ENCODE measurements at regions not wholly inside any gene's neighbourhood (a gene's known extent, or its start where the extent isn't known, plus 50 kb on each side); places are given as distances from the start of the nearest gene placed in this dataset.

GRCh38 chr13:61857198-61857597 lies 441.5 kb upstream of the PCDH20 start:
- H3K27ac ChIP-seq (ENCODE audit: low read length), result no peak overlapping the region
- H3K36me3 ChIP-seq (ENCODE audit: control insufficient read depth, insufficient read depth, low read length), result no peaks in the 10 kb centered on the region
- no peak for DNase-seq
- H3K4me1 ChIP-seq (ENCODE audit: control insufficient read depth, insufficient read depth, low read length), result no peaks in the 10 kb centered on the region
- no peak overlapping the region for H3K4me3 ChIP-seq (ENCODE audit: low read length)
- no peaks in the 10 kb centered on the region for H3K9me3 ChIP-seq (replicated peaks; ENCODE audit: control insufficient read depth, low read depth, low read length)
- WGBS (ENCODE audit: insufficient coverage), result 100% methylated on average over 1 of the region's 3 CpGs
- H3K27me3 ChIP-seq (ENCODE audit: control insufficient read depth, insufficient read depth, low read length), result no peaks in the 10 kb centered on the region

- H3K4me1 ChIP-seq (ENCODE audit: control insufficient read depth, insufficient read depth, low read length), result no peaks in the 10 kb centered on the region
- no peaks in the 10 kb centered on the region for H3K9me3 ChIP-seq (replicated peaks; ENCODE audit: control insufficient read depth, low read depth, low read length)
- no peaks in the 10 kb centered on the region for H3K36me3 ChIP-seq (ENCODE audit: control insufficient read depth, insufficient read depth, low read length)
- no peak overlapping the region for H3K4me3 ChIP-seq (ENCODE audit: low read length)
- H3K27ac ChIP-seq (ENCODE audit: low read length), result no peak overlapping the region
- WGBS (ENCODE audit: insufficient coverage), result 57% methylated on average over 1 of the region's 5 CpGs
- no peak for DNase-seq
- H3K27me3 ChIP-seq (ENCODE audit: control insufficient read depth, insufficient read depth, low read length), result no peaks in the 10 kb centered on the region
These were observed 436.5 kb upstream of the PCDH20 start for GRCh38 chr13:61852116-61852619.

- Histone ChIP-seq H3K27me3 (ENCODE audit: control insufficient read depth, insufficient read depth, low read length) (no peaks in the 10 kb centered on the region), H3K36me3 (ENCODE audit: control insufficient read depth, insufficient read depth, low read length) (no peaks in the 10 kb centered on the region), H3K9me3 (replicated peaks; ENCODE audit: control insufficient read depth, low read depth, low read length) (no peaks in the 10 kb centered on the region), H3K4me1 (ENCODE audit: control insufficient read depth, insufficient read depth, low read length) (no peaks in the 10 kb centered on the region), H3K4me3 (ENCODE audit: low read length) (no peak overlapping the region), H3K27ac (ENCODE audit: low read length) (no peak overlapping the region)
- WGBS (ENCODE audit: insufficient coverage), result no CpG with 5 or more reads among the region's 3 CpGs
- DNase-seq, result no peak
These were observed 435.1 kb upstream of the PCDH20 start for GRCh38 chr13:61850794-61851193.

- H3K9me3 ChIP-seq (replicated peaks; ENCODE audit: control insufficient read depth, low read depth, low read length), result no peaks in the 10 kb centered on the region
- H3K4me3 ChIP-seq (ENCODE audit: low read length), result no peak overlapping the region
- no CpG with 5 or more reads among the region's 2 CpGs for WGBS (ENCODE audit: insufficient coverage)
- no peak for DNase-seq
- no peaks in the 10 kb centered on the region for H3K4me1 ChIP-seq (ENCODE audit: control insufficient read depth, insufficient read depth, low read length)
- H3K36me3 ChIP-seq (ENCODE audit: control insufficient read depth, insufficient read depth, low read length), result no peaks in the 10 kb centered on the region
- no peaks in the 10 kb centered on the region for H3K27me3 ChIP-seq (ENCODE audit: control insufficient read depth, insufficient read depth, low read length)
- no peak overlapping the region for H3K27ac ChIP-seq (ENCODE audit: low read length)
These were observed 422.9 kb upstream of the PCDH20 start for GRCh38 chr13:61838568-61838967.

- H3K36me3 ChIP-seq (ENCODE audit: control insufficient read depth, insufficient read depth, low read length), result no peaks in the 10 kb centered on the region
- WGBS (ENCODE audit: insufficient coverage), result no CpG with 5 or more reads among the region's 3 CpGs
- H3K4me1 ChIP-seq (ENCODE audit: control insufficient read depth, insufficient read depth, low read length), result peaks cover 3% of the 10 kb centered on the region
- H3K27me3 ChIP-seq (ENCODE audit: control insufficient read depth, insufficient read depth, low read length), result no peaks in the 10 kb centered on the region
- H3K27ac ChIP-seq (ENCODE audit: low read length), result no peak overlapping the region
- no peaks in the 10 kb centered on the region for H3K9me3 ChIP-seq (replicated peaks; ENCODE audit: control insufficient read depth, low read depth, low read length)
- no peak for DNase-seq
- no peak overlapping the region for H3K4me3 ChIP-seq (ENCODE audit: low read length)
These were observed 417.6 kb upstream of the PCDH20 start for GRCh38 chr13:61833228-61833627.

- DNase-seq, result peak; percentile 79
- Histone ChIP-seq H3K36me3 (ENCODE audit: control insufficient read depth, insufficient read depth, low read length) (no peaks in the 10 kb centered on the region), H3K4me3 (ENCODE audit: low read length) (no peak overlapping the region), H3K4me1 (ENCODE audit: control insufficient read depth, insufficient read depth, low read length) (peaks cover 3% of the 10 kb centered on the region), H3K9me3 (replicated peaks; ENCODE audit: control insufficient read depth, low read depth, low read length) (no peaks in the 10 kb centered on the region), H3K27me3 (ENCODE audit: control insufficient read depth, insufficient read depth, low read length) (no peaks in the 10 kb centered on the region), H3K27ac (ENCODE audit: low read length) (no peak overlapping the region)
- no CpG with 5 or more reads among the region's 2 CpGs for WGBS (ENCODE audit: insufficient coverage)
These were observed 415.4 kb upstream of the PCDH20 start for GRCh38 chr13:61831026-61831425.

- WGBS (ENCODE audit: insufficient coverage), result 0% methylated on average over 1 of the region's 1 CpG
- Histone ChIP-seq H3K4me3 (ENCODE audit: low read length) (no peak overlapping the region), H3K27ac (ENCODE audit: low read length) (no peak overlapping the region), H3K27me3 (ENCODE audit: control insufficient read depth, insufficient read depth, low read length) (no peaks in the 10 kb centered on the region), H3K36me3 (ENCODE audit: control insufficient read depth, insufficient read depth, low read length) (no peaks in the 10 kb centered on the region), H3K9me3 (replicated peaks; ENCODE audit: control insufficient read depth, low read depth, low read length) (no peaks in the 10 kb centered on the region), H3K4me1 (ENCODE audit: control insufficient read depth, insufficient read depth, low read length) (peaks cover 3% of the 10 kb centered on the region)
- DNase-seq, result peak; percentile 79
These were observed 414.8 kb upstream of the PCDH20 start for GRCh38 chr13:61830475-61830874.

GRCh38 chr13:61824168-61824567 lies 408.5 kb upstream of the PCDH20 start:
- WGBS (ENCODE audit: insufficient coverage), result no CpG with 5 or more reads among the region's 1 CpG
- H3K36me3 ChIP-seq (ENCODE audit: control insufficient read depth, insufficient read depth, low read length), result no peaks in the 10 kb centered on the region
- no peaks in the 10 kb centered on the region for H3K4me1 ChIP-seq (ENCODE audit: control insufficient read depth, insufficient read depth, low read length)
- no peaks in the 10 kb centered on the region for H3K27me3 ChIP-seq (ENCODE audit: control insufficient read depth, insufficient read depth, low read length)
- H3K27ac ChIP-seq (ENCODE audit: low read length), result no peak overlapping the region
- no peak overlapping the region for H3K4me3 ChIP-seq (ENCODE audit: low read length)
- no peak for DNase-seq
- H3K9me3 ChIP-seq (replicated peaks; ENCODE audit: control insufficient read depth, low read depth, low read length), result no peaks in the 10 kb centered on the region

- Histone ChIP-seq H3K36me3 (ENCODE audit: control insufficient read depth, insufficient read depth, low read length) (no peaks in the 10 kb centered on the region), H3K4me3 (ENCODE audit: low read length) (no peak overlapping the region), H3K27me3 (ENCODE audit: control insufficient read depth, insufficient read depth, low read length) (no peaks in the 10 kb centered on the region), H3K27ac (ENCODE audit: low read length) (no peak overlapping the region), H3K9me3 (replicated peaks; ENCODE audit: control insufficient read depth, low read depth, low read length) (no peaks in the 10 kb centered on the region), H3K4me1 (ENCODE audit: control insufficient read depth, insufficient read depth, low read length) (peaks cover 3% of the 10 kb centered on the region)
- DNase-seq, result no peak
- WGBS (ENCODE audit: insufficient coverage), result no CpG with 5 or more reads among the region's 3 CpGs
These were observed 396.6 kb upstream of the PCDH20 start for GRCh38 chr13:61812286-61812685.

GRCh38 chr13:61810065-61810464 lies 394.4 kb upstream of the PCDH20 start:
- Histone ChIP-seq H3K27ac (ENCODE audit: low read length) (no peak overlapping the region), H3K36me3 (ENCODE audit: control insufficient read depth, insufficient read depth, low read length) (no peaks in the 10 kb centered on the region), H3K9me3 (replicated peaks; ENCODE audit: control insufficient read depth, low read depth, low read length) (no peaks in the 10 kb centered on the region), H3K27me3 (ENCODE audit: control insufficient read depth, insufficient read depth, low read length) (no peaks in the 10 kb centered on the region), H3K4me3 (ENCODE audit: low read length) (no peak overlapping the region), H3K4me1 (ENCODE audit: control insufficient read depth, insufficient read depth, low read length) (no peaks in the 10 kb centered on the region)
- no peak for DNase-seq
- no CpG with 5 or more reads among the region's 1 CpG for WGBS (ENCODE audit: insufficient coverage)

- H3K27me3 ChIP-seq (ENCODE audit: control insufficient read depth, insufficient read depth, low read length), result no peaks in the 10 kb centered on the region
- no CpG with 5 or more reads among the region's 1 CpG for WGBS (ENCODE audit: insufficient coverage)
- DNase-seq, result no peak
- H3K4me1 ChIP-seq (ENCODE audit: control insufficient read depth, insufficient read depth, low read length), result no peaks in the 10 kb centered on the region
- no peaks in the 10 kb centered on the region for H3K36me3 ChIP-seq (ENCODE audit: control insufficient read depth, insufficient read depth, low read length)
- no peak overlapping the region for H3K4me3 ChIP-seq (ENCODE audit: low read length)
- H3K9me3 ChIP-seq (replicated peaks; ENCODE audit: control insufficient read depth, low read depth, low read length), result no peaks in the 10 kb centered on the region
- H3K27ac ChIP-seq (ENCODE audit: low read length), result no peak overlapping the region
These were observed 381.7 kb upstream of the PCDH20 start for GRCh38 chr13:61797397-61797796.
